Fibroblast of skin of abdomen (primary cell): ENCODE measurements at regions not wholly inside any gene's neighbourhood (a gene's known extent, or its start where the extent isn't known, plus 50 kb on each side); places are given as distances from the start of the nearest gene placed in this dataset.
A peak's percentile ranks its signal among the peaks of the same experiment; 100 is the strongest.
"Not testable (repeated sequence)": the region's sequence is repeated elsewhere in the genome, so short reads cannot be mapped to it uniquely, and the experiment has no call there.

ENCODE experiments used
- DNase-seq: peaks from one replicate; pipeline ENCODE4 v3.0.0-alpha.2; 2013

DNA sequence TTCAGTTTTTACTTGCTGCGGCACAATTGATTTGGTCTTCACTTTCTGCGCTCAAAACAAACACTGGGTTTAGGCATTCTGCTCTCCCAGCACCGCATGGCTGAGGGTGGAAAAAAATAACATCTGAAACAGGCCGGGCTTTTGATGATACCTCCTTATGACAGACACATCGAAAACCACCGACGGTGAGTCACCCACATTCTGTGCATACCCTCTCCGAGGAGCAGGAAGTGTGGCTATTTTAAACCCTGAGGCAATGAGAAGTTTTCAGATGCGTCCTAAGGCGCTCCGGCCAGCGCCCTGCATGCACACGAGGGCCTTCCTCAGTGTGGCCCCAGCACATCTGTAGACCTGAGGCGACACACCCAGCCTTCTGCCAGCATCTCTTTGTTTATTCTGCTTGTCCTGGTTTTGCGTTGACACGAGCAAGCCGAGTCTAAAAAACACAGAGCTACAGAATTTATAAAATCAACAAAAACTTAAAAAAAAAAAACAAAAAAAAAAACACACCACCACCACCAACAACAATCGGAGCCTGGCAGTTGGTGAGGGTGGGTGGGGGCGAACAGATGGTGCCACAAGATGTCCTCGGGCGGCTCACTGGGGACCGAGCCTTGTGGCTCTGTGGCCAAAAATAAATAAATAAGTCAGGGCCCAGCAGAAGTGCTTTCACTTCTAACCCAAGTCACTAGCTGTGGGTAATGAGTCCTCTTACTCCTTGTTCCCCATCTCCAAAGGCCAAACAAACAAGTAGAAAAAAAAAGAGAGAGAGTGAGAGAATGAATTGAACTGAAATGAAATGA lies 162.6 kb upstream of the IRF2BP2 start:
- peak; percentile 99 for DNase-seq

DNA sequence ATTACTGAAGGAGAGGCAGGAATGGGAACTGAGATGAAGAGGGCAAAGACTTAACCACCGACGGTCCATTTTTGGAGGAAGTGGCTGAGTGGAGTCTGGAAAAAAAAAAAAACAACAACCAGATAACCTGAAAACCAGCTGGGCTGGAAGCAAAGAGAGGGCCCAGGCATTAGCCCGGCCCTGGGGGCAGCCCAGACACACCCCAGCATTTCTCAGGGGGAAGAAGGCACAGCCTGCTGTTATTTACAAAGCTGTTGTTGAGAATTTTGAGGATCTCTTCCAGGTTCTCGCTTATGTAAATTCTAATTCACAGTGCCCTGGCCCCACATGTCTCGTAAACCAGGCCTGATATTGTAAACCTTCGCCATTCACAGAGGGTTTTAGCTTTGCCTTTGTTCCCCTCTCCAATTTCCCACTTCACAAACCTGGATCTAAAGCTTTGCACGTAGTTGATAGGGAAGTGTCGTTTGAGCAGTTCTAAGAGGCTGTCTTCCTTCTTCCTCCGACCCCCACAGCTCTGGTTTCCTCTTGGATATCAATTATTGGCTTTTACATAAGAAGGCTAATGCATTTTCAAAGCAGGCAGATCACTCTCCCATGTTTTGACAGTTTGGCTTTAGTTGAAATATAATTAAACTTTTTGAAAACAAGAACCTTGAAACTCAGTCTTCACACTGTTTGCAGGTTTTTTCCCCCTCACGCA lies 161.8 kb upstream of the IRF2BP2 start:
- no peak for DNase-seq

DNA sequence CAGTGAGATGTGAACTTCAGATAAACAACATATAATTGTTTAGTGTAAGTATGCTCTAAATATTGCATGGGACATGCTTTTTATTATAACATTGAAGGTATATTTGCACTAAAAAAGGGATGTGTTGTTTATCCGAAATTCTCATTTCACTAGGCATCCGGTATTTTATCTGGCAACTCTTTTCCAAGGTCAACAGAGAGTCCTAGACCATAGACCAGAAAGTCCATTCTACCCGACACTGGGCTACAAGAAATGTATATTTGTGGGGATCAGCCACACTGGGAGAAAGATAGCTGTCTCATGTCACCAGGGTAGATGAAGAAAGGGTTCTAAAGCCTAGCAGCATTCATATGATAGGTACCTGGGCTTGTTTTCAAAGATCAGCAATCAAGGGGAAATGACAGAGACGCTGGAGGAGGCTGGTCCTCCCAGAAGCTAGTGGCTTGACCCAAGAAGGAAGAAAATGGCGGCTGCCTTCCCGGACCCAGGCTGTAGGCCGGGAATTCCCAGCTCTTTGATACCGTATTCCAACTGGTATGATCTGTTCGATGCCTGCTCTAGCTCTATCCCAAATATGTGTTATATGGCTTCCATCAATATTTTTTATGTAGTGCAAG lies 161.1 kb upstream of the IRF2BP2 start:
- no peak for DNase-seq

DNA sequence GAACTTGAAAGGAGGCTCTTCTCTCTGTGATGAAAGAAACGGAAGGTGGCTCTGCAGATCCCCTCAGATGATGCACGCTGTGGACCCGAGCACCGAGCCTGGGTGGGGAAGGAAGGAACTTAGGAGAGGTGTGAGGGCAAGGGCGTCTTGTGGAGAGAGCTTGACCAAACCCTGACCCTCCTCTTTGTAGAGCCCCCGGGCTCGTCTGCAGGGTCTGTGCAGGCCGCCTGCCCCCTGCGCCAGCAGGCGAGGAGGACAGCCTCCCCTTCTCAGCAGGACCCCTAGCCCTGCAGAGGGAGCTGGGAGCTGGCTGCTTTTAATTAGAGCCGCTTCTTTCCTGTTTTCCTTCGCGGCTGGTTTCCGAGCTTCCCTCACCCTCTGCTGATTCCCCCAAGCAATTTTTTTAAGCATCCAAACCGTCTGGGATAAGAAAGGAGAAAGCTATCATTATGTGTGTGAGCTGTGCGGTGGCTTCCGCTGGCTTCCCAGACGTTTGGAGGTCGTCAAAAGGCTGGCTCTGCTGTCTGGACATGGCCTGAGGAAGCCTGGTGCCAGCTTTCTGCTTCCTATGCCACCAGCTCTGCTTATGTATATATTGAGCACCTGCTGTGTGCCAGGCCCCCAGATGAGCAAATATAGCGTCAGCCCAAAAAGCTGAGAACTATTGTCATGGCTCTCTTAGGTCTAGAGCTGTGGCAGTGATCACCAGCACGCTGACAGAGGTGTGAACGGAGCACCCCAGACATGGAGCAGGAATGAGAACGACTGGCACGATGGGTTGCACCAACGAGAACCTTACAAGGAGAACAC lies 160.2 kb upstream of the IRF2BP2 start:
- peak; percentile 65 for DNase-seq

DNA sequence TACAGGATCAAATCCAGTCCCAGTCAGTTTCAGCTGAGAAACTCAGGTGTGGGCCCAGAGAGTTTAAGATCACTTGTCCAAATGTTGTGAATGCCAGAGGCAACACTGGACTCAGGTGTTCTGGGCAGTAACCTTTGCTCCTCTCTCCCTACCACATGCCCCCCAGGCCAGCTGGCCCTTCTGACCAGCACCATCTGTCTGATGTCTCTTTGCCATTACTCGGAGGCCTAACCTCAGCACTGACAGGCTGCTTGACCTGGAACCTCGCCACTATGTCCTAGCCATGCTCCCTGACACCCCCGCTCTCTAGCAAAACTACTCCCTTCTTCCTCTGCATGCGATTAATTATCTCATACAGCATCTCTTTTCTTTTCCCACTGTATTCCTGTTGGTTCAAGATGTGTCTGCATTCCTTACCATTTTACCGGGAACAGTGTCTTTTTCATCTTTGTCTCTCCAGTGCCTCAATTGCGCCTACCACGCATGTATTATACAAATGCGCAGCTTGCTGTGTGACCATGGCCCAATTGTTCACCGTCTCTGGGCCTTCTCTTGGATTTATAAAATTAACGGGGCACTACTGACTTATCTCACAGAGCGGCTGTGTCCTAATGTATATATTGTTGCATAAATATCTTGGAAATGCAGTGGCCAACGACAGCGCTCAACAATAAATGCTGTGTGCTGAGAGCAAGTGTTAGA lies 159.5 kb upstream of the IRF2BP2 start:
- no peak for DNase-seq

DNA sequence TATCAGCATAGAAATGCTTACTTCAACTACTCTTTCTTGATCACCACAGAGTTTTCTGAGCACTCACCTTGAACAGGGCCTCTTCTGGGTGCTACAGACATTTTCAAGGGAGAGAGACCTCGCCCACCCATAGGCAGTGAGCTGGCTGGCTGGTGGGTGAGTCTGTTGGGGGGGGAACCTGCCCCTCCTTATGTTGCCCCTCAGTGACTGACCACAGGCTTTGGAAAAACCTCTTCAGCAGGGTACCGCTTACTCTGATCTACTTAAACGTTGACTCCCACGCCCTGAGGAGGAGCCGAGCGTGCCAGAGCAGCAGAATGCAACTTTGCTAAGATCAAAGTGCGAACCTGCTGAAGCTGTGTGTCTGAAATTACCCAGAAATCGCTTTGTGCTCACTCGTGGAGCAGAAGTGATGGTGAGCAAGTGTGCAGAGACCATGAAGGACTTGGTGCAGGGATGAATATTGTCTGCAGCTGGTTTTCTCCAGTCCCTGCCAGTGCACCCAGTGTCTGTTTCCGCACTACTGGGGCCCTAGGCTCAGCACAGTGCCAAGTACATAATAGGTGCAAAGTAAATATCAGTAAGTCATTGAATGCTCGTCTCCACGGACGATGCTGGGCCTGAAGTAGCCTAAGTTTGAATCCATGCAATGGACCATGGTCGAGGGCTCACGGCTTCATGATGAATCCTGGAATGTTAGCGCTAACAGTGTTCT lies 158.7 kb upstream of the IRF2BP2 start:
- DNase-seq = no peak

DNA sequence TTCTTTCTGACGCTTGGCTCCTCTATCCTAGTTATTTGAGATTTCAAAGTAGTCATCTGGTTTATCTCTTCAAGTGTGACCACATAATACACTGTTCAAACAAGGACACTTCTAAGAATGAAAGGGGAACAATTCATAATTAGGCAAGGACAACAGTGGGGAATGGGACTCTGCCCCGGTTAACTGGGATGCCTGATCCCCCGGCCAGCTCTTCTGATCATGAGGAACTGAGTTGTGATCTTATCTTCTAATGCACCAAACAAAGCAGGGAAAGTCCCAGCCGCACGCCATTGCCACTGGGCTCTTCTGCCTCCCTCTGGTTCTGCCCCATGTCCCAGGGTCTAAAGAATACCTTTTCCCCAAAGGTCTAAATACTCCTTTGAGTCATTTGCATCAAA lies 158.2 kb upstream of the IRF2BP2 start:
- DNase-seq = no peak

DNA sequence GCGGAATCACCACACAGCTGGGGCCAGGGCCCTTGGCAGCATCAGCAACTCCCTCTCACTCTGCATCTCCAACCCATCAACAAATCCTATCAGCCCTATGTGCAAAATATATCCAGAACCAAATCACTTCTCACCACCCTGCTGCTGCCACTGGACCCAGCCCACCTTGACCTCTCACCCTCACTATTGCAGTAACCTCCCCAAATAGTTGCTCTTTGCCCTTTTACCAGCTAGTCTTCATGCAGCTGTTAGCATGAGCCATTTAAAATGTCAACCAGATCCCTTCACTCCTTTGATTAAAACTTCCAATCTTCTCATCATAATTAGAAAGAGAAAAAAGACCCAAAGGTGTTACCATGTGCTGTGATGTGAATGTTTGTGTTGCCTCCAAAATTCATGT lies 155.7 kb upstream of the IRF2BP2 start:
- no peak for DNase-seq

DNA sequence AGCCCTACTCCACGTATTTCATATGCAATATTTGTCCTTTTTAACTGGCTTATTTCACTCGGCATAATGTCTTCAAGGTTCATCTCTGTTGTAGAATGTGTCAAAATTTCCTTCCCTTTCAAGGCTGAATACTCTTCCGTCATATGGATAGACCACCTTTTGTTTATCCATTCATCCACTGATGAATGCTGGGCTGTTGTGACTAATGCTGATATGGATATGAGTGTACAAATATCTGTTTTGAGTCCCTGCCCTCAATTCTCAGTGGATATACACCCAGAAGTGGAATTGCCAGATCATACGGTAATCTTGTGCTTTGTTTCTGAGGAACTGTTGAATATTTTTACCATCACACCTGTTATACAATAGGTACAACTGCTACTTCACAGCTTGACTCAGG lies 155.2 kb upstream of the IRF2BP2 start:
- no peak for DNase-seq

DNA sequence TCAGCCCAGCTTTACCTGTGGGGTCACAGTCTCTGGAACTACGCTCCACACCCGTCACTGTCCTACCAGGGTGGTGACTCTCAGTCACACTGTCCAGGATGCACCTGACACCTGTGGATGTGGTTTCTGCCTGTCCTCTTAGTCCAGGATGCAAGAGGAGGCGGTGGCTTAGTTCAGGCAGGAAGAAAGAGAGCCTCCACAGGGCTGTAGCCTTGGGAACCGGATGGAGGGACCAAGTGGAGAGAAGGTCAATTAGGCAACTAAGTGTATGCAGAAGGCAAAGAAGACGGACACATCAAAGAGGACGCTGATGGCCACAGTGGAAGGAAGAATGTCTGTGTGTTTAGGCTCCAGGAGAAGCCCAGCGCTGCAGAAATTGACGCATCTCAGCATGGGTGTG lies 153.9 kb upstream of the IRF2BP2 start:
- no peak for DNase-seq

DNA sequence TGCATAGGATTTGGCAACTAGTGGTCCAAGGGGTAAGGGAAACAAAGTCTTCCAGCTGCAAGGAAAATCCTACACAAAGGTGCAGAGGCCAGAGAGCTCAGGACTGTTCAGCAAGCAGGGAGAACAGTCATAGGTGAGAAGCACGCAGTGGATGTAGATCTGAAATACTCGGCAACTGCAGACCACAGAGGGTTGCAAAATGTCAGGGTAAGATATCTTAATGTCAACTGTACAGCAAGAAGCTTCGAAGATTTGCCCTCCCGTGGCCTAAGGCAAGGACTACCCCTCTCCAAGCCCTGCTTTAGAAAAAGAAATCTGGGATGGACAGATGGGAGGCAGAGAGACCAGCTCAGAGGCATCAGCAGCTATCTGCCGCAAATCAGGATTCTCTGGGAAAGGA lies 153.4 kb upstream of the IRF2BP2 start:
- no peak for DNase-seq

DNA sequence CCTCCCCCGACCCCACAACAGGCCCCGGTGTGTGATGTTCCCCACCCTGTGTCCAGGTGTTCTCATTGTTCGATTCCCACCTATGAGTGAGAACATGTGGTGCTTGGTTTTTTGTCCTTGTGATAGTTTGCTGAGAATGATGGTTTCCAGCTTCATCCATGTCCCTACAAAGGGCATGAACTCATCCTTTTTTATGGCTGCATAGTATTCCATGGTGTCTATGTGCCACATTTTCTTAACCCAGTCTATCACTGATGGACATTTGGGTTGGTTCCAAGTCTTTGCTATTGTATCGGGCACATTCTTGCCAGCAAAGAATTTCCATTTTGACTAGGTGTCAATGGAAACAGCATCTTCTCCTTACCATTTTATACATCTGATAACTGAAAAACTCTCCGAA lies 152.1 kb upstream of the IRF2BP2 start:
- DNase-seq = not testable (repeated sequence)

DNA sequence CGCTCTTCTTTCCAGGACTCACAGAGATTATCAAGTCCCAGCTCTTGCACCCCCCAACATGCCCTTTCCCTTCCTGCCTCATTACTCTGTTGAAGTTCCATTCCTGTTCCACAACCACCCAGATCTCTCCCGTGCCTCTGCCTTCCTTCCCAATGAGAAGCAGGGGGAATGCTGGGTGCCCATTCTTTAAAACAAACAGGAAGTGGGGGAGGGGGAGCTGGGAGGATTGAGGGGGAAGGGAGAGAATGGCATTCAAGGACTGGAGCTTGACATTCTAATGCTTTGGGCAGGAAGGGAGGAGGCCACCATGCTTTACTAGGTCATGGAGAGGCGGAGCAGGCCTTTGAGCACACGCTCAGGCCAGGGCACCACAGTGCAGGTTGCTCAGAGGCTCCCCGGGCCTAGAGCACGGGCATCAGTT lies 150.3 kb upstream of the IRF2BP2 start:
- DNase-seq = no peak

DNA sequence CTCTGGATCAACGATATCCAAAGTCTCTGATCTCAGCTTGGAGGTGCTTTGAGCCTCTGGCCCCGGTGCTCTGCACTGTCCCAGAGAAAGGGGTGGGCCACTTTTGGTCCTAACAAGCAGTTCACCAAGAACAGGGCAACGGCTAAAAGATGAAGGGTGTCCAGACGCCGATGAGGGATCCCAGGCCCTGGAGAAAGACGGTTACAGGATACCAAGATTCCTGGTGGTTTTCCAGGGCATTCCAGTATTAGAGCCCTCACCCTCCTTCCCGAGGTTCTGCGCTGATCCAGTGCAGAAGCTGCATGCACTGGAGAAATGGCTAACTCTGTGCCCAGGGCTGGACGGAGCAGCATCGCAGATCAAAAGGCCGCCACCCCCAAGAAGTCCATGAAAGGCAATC lies 149.9 kb upstream of the IRF2BP2 start:
- no peak for DNase-seq

DNA sequence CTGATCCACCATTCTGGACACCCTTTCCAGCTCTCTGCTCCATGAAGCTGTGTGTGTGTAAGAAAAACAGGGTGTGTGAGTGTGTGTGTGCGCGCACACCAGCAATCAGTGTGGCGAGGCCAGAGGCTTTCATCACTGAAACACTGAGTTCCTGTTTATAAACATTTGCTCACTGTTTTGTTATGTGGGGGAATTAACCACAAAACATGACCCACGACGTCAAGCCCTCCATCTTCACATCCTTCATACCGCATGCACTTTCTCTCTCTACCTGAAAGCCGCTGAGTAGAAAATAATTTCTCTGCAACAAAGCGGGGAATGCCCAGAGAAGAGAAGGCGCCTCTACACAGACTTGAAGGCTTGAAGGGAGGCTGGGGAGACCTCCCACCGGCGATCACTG lies 148.9 kb upstream of the IRF2BP2 start:
- no peak for DNase-seq

DNA sequence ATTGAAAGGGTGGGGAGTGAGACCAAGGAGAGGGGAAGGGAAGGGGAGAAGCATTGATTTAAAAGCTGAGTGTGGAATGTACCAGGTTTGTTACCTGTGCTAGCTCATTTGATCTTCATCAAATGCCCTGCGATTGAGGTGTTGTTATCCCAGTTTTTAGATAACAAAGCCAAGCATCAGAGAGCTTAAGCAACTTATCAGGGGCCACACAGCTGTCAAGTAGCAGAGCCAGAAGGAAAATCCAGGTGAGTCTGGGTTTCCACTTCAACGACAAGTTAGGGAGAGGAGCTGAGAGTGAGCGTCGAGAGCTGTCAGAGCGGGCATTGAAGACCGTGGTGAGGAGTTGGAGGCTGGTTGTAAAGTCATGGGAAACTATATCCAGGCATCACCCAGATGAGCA lies 146.9 kb upstream of the IRF2BP2 start:
- no peak for DNase-seq

DNA sequence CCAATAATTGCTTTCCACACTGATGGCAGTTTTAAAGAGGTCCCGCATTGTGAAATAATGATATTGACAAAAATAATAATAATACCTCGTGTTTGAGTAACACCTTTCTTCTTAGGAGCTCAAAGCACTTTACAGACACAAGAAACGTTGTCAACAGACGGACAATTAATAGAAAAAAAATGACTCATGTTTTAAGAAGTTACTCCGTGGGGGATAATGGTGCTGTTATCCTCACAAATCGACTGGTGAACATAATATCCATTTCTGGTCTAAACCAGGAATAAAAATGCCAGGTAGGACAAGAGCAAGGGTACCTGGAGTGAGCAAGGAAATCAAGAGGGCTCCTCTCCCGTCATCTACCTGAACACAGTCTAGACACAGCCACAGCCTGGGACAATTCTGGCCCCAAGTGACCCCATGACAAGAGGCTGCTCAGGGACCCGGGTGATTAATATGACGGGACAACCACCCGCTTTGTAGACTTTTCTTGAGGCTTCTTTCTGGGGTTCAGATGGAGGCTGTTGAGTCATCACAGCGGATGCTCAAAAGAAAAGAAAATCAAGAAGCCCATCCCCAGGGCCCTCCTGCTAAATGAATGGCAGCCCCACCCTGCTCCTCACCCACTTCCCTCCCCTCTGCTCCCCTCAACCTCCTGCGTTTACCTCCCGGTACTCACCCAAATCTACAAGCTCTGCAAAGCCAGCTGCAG lies 146.2 kb upstream of the IRF2BP2 start:
- DNase-seq = peak; percentile 17

DNA sequence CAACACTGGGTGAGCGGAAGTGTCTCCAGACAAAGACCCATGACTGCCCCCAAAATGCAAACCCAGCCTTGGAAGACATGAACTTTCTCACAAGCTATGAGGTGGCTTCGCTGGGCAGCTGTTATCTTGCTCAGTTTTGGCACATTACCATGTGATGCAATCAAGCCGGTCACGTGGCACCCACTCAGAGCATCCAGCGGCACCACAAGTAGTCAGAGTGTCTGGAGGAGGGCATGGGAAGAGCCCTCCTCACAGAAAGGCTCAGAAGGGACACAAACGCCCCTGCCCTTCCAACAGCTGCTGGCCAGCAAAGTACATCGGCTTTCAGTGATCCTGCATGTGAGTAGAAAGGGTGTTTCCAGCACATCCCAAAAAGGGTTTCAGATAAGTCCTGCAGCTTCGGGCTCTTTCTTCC lies 145.5 kb upstream of the IRF2BP2 start:
- peak; percentile 66 for DNase-seq

DNA sequence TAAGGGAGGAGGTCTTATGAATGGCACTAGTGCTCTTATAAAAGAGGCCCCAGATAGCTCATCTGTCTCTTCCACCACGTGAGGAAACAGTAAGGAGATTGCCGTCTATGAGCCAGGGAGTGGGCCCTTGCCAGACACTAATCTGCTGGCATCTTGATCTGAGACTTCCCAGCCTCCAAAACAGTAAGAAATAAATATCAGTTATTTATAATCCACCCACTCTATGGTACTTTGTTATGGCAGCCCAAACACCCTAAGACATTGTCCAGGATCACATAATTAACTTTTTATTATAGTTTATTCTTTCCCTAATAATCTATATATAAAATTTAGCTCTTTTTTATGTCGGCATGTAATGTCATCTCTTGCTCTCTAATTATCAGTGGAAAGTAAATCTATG lies 144.0 kb upstream of the IRF2BP2 start:
- DNase-seq = no peak

DNA sequence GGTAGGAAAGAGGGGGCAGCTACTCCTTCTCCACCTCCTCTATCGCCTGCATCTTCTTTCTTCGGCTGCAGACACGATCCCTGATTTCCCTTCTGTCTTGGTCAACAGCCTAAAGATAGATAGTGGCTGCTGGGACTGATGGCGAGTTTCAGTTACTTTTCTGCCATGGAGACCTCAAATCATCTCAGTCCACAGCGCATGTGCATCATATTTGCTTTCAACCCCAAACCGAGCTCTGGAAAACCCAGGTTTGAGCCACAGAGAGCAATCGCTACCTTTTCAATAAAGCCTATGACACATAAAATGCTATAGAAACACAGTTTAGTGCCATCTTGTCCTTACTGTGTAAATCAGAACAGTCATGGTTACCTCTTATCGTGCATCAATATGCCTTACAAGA lies 142.9 kb upstream of the IRF2BP2 start:
- DNase-seq = no peak

DNA sequence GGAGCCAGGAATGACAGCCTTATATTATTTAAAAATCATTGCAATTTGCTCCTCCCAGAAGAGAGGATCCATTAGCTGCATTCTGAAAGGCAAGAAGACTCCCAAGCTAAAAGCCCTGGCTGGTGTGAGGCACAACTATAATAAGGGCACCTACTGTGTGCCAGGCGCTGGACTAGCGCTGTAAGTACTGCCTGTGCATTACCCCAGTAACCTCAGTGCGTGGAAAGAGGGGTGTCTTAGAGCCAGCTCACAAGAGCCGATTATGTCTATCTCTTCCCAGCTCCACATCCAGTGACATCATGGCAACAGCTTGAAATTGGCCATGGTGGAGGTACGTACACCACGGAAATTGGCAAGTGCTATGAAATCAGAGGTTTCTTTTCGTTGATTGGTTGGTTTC lies 141.7 kb upstream of the IRF2BP2 start:
- DNase-seq = no peak
